Stimulated activated CD4-positive, alpha-beta T cell treated with anti-CD3 and anti-CD28 coated beads, TNF-alpha, amount 100 ng/mL, for 48 hours (primary cell): ENCODE measurements at regions not wholly inside any gene's neighbourhood (a gene's known extent, or its start where the extent isn't known, plus 50 kb on each side); places are given as distances from the start of the nearest gene placed in this dataset.
"Not testable (repeated sequence)": the region's sequence is repeated elsewhere in the genome, so short reads cannot be mapped to it uniquely, and the experiment has no call there.

ENCODE experiments used
- DNase-seq, 3 donors: peaks; one replicate each; pipeline ENCODE4 v3.0.0-alpha.2; 2020; ENCODE audit warnings: low read depth in 3 of 3

- DNase-seq, result no peak
Observed at GRCh38 chr4:187065396-187065795, 341.7 kb upstream of the FAT1 start.

GRCh38 chr4:187065806-187066205 lies 342.1 kb upstream of the FAT1 start:
- no peak for DNase-seq

- no peak for DNase-seq
Observed at GRCh38 chr4:187069398-187069797, 345.7 kb upstream of the FAT1 start.

- no peak for DNase-seq
Observed at GRCh38 chr4:187070158-187070557, 346.5 kb upstream of the FAT1 start.

GRCh38 chr4:187070740-187071139 lies 347.1 kb upstream of the FAT1 start:
- no peak for DNase-seq

- no peak for DNase-seq
Observed at GRCh38 chr4:187071946-187072600, 348.4 kb upstream of the FAT1 start.

- no peak for DNase-seq
Observed at GRCh38 chr4:187073820-187074219, 350.2 kb upstream of the FAT1 start.

GRCh38 chr4:187075514-187075913 lies 351.9 kb upstream of the FAT1 start:
- DNase-seq, result no peak

- no peak for DNase-seq
Observed at GRCh38 chr4:187077744-187078401, 354.2 kb upstream of the FAT1 start.

- no peak for DNase-seq
Observed at GRCh38 chr4:187084701-187085100, 361.0 kb upstream of the FAT1 start.

- DNase-seq, result no peak
Observed at GRCh38 chr4:187085339-187085738, 361.7 kb upstream of the FAT1 start.

GRCh38 chr4:187086151-187086550 lies 362.5 kb upstream of the FAT1 start:
- no peak for DNase-seq

GRCh38 chr4:187088070-187088799 lies 364.6 kb upstream of the FAT1 start:
- DNase-seq, result no peak

- DNase-seq, result no peak
Observed at GRCh38 chr4:187090401-187090800, 366.7 kb upstream of the FAT1 start.

GRCh38 chr4:187090832-187091231 lies 367.2 kb upstream of the FAT1 start:
- DNase-seq, result not testable (repeated sequence)

GRCh38 chr4:187094144-187094543 lies 370.5 kb upstream of the FAT1 start:
- DNase-seq, result no peak

- no peak for DNase-seq
Observed at GRCh38 chr4:187098429-187098828, 374.8 kb upstream of the FAT1 start.

- DNase-seq, result no peak
Observed at GRCh38 chr4:187103351-187103750, 379.7 kb upstream of the FAT1 start.

GRCh38 chr4:187108845-187109244 lies 385.2 kb upstream of the FAT1 start:
- no peak for DNase-seq

GRCh38 chr4:187109636-187110035 lies 386.0 kb upstream of the FAT1 start:
- no peak for DNase-seq

- DNase-seq, result no peak
Observed at GRCh38 chr4:187118166-187118565, 394.5 kb upstream of the FAT1 start.

- DNase-seq, result no peak
Observed at GRCh38 chr4:187118602-187119120, 395.0 kb upstream of the FAT1 start.

GRCh38 chr4:187124331-187124730 lies 400.7 kb upstream of the FAT1 start:
- DNase-seq, result no peak
